PC-3 (cell line): ENCODE measurements at regions not wholly inside any gene's neighbourhood (a gene's known extent, or its start where the extent isn't known, plus 50 kb on each side); places are given as distances from the start of the nearest gene placed in this dataset.

Experiments
- EZH2 ChIP-seq: fragments of 300-600 bp; sonication (generic); IDR thresholded peaks from one replicate; pipeline ENCODE4 v1.6.1; 2017; ENCODE audit warnings: antibody characterized with exemption, mild to moderate bottlenecking, low read length; ENCODE audit not compliant: unreplicated experiment
- EZH2phosphoT487 ChIP-seq: fragments of 300-600 bp; sonication (generic); IDR thresholded peaks from 2 replicates; pipeline ENCODE4 v1.6.1; 2018; ENCODE audit warnings: mild to moderate bottlenecking, antibody characterized with exemption, low read length, borderline replicate concordance
- TF ChIP-seq, protein P1 (sequence below): fragments of 300-600 bp; sonication (generic); conservative IDR thresholded peaks from 2 replicates; pipeline ENCODE4 v1.5.1; 2017; ENCODE audit warnings: antibody characterized with exemption, low read depth, mild to moderate bottlenecking, low read length

DNA sequence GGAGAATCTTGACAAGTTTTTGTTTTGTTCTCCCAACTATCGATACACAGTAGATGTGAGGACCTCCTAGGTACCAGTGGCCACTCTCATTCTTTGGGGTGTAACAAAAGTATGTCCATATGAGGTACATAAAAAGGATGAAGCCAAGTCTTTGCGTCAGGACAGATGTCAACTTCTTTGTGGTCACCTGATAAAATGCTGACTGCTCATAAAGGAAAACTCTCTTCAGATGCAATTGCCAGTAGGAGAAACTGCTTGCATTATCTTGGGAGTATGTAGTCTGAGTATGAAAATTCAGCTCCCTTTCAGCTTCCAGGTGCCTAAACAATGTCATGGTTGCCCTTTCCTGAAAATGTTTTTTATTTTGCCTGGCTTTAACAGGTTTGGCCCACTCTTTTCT lies 123.8 kb upstream of the GOLIM4 start:
- TF ChIP-seq EZH2 (no peak), EZH2phosphoT487 (no peak)
- TF ChIP-seq, protein P1, sequence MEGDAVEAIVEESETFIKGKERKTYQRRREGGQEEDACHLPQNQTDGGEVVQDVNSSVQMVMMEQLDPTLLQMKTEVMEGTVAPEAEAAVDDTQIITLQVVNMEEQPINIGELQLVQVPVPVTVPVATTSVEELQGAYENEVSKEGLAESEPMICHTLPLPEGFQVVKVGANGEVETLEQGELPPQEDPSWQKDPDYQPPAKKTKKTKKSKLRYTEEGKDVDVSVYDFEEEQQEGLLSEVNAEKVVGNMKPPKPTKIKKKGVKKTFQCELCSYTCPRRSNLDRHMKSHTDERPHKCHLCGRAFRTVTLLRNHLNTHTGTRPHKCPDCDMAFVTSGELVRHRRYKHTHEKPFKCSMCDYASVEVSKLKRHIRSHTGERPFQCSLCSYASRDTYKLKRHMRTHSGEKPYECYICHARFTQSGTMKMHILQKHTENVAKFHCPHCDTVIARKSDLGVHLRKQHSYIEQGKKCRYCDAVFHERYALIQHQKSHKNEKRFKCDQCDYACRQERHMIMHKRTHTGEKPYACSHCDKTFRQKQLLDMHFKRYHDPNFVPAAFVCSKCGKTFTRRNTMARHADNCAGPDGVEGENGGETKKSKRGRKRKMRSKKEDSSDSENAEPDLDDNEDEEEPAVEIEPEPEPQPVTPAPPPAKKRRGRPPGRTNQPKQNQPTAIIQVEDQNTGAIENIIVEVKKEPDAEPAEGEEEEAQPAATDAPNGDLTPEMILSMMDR, result no peak
